IMR-90 (cell line): ENCODE measurements at regions not wholly inside any gene's neighbourhood (a gene's known extent, or its start where the extent isn't known, plus 50 kb on each side); places are given as distances from the start of the nearest gene placed in this dataset.

ENCODE experiments used
- ATAC-seq: fragments of 200-7000 bp; cut with Tn5 transposase; 2 replicates; pipeline ENCODE4 v1.9.1; 2020; ENCODE audit warnings: low read depth, mild to moderate bottlenecking, moderate library complexity
- BruUV-seq: library from RNA; stranded (reverse); fragments of 400-500 nt; replicated peaks from 2 replicates; lab custom pipeline; 2021; lab: Mats Ljungman, UMichigan
- CTCF ChIA-PET: fragments of 300-600 bp; formaldehyde crosslinking; extraction: SDS; loops from one replicate; lab custom pipeline; 2021; ENCODE audit warnings: antibody characterized with exemption; lab: Yijun Ruan, JAX
- POLR2A ChIA-PET: fragments of 300-600 bp; sonication (Branson Sonifier 250); formaldehyde crosslinking; loops from one replicate; lab custom pipeline; 2022; ENCODE audit warnings: antibody characterized with exemption; ENCODE audit not compliant: unreplicated experiment; lab: Charles Lee
- DNase-seq: peaks from one replicate; pipeline ENCODE4 v3.0.0; 2013
- H2AFZ ChIP-seq: replicated peaks from 2 replicates; pipeline ENCODE3; 2013; ENCODE audit warnings: low read length, mild to moderate bottlenecking; ENCODE audit not compliant: poor library complexity
- H2AK5ac ChIP-seq: 2 replicates; pipeline ENCODE4 v1.6.1; 2013; ENCODE audit warnings: low read depth, low read length, inconsistent platforms
- H2AK9ac ChIP-seq: replicated peaks from 2 replicates; pipeline ENCODE3; 2013; ENCODE audit warnings: mild to moderate bottlenecking, low read depth, low read length, moderate library complexity; ENCODE audit not compliant: poor library complexity
- H2BK120ac ChIP-seq: 2 replicates; pipeline ENCODE4 v1.6.1; 2013; ENCODE audit warnings: low read depth, low read length, inconsistent platforms
- H2BK15ac ChIP-seq: 3 replicates; pipeline ENCODE4 v1.6.1; 2013; ENCODE audit warnings: low read depth, low read length, inconsistent platforms
- H2BK20ac ChIP-seq: 2 replicates; pipeline ENCODE4 v1.6.1; 2013; ENCODE audit warnings: low read depth, mild to moderate bottlenecking, inconsistent platforms, low read length, moderate library complexity
- H2BK5ac ChIP-seq: 2 replicates; pipeline ENCODE4 v1.6.1; 2013; ENCODE audit warnings: mild to moderate bottlenecking, low read depth, low read length, inconsistent platforms; ENCODE audit not compliant: poor library complexity, severe bottlenecking
- H3K14ac ChIP-seq: replicated peaks from 2 replicates; pipeline ENCODE4 v1.6.1; 2013; ENCODE audit warnings: low read depth, low read length, inconsistent platforms
- H3K18ac ChIP-seq: 2 replicates; pipeline ENCODE4 v1.6.1; 2013; ENCODE audit warnings: low read depth, low read length, control low read depth
- H3K23ac ChIP-seq: 2 replicates; pipeline ENCODE4 v1.6.1; 2013; ENCODE audit warnings: low read depth, low read length, inconsistent platforms
- H3K27ac ChIP-seq: 2 replicates; pipeline ENCODE4 v1.5.1; 2013; ENCODE audit warnings: mild to moderate bottlenecking, control low read depth, low read length; ENCODE audit not compliant: insufficient read depth
- H3K27me3 ChIP-seq: 2 replicates; pipeline ENCODE4 v1.6.1; 2013; ENCODE audit warnings: low read length; ENCODE audit not compliant: control insufficient read depth, insufficient read depth
- H3K36me3 ChIP-seq: 2 replicates; pipeline ENCODE4 v1.6.1; 2013; ENCODE audit warnings: low read length, mixed read lengths; ENCODE audit not compliant: control insufficient read depth, insufficient read depth
- H3K4ac ChIP-seq: 2 replicates; pipeline ENCODE4 v1.6.1; 2013; ENCODE audit warnings: low read depth, low read length, inconsistent platforms
- H3K4me1 ChIP-seq: 2 replicates; pipeline ENCODE4 v1.6.1; 2013; ENCODE audit warnings: low read length, mixed read lengths; ENCODE audit not compliant: control insufficient read depth, insufficient read depth
- H3K4me2 ChIP-seq: 2 replicates; pipeline ENCODE4 v1.6.1; 2013; ENCODE audit warnings: low read depth, mild to moderate bottlenecking, control low read depth, low read length, moderate library complexity
- H3K4me3 ChIP-seq: 2 replicates; pipeline ENCODE4 v1.5.1; 2013; ENCODE audit warnings: low read depth, mild to moderate bottlenecking, control low read depth, low read length, moderate library complexity; ENCODE audit not compliant: insufficient read depth
- H3K56ac ChIP-seq: 2 replicates; pipeline ENCODE4 v1.6.1; 2013; ENCODE audit warnings: low read length, inconsistent platforms; ENCODE audit not compliant: insufficient read depth; ENCODE audit errors: extremely low read depth
- H3K79me1 ChIP-seq, 2 experiments: 2 replicates each; pipeline ENCODE4 v1.6.1; 2013; ENCODE audit warnings: low read length in 2 of 2, inconsistent platforms in 1 of 2, low read depth in 1 of 2
- H3K9ac ChIP-seq: 2 replicates; pipeline ENCODE4 v1.6.1; 2013; ENCODE audit warnings: low read depth, low read length, control low read depth
- H3K9me1 ChIP-seq: 2 replicates; pipeline ENCODE4 v1.6.1; 2013; ENCODE audit warnings: low read length, inconsistent platforms; ENCODE audit not compliant: insufficient read depth
- H3K9me3 ChIP-seq: 2 replicates; pipeline ENCODE4 v1.6.1; 2013; ENCODE audit warnings: low read length; ENCODE audit not compliant: control insufficient read depth, insufficient read depth
- H4K20me1 ChIP-seq: 2 replicates; pipeline ENCODE4 v1.6.1; 2013; ENCODE audit warnings: low read length, inconsistent platforms; ENCODE audit not compliant: insufficient read depth
- H4K5ac ChIP-seq: 2 replicates; pipeline ENCODE4 v1.6.1; 2013; ENCODE audit warnings: mild to moderate bottlenecking, low read depth, low read length, control low read depth
- H4K8ac ChIP-seq, 2 experiments: 2 replicates each; pipeline ENCODE4 v1.6.1; 2013; ENCODE audit warnings: low read depth in 2 of 2, low read length in 2 of 2, control low read depth in 1 of 2, inconsistent platforms in 1 of 2
- H4K91ac ChIP-seq: 2 replicates; pipeline ENCODE4 v1.6.1; 2013; ENCODE audit warnings: low read depth, low read length, inconsistent platforms; ENCODE audit not compliant: insufficient read depth
- MAFK ChIP-seq: IDR thresholded peaks from 2 replicates; pipeline ENCODE4 v1.6.1; 2012; ENCODE audit warnings: low read depth, low read length, improper control_type of control experiment
- RFX5 ChIP-seq: IDR thresholded peaks from 2 replicates; pipeline ENCODE4 v1.8.0; 2012; ENCODE audit warnings: low read depth, mild to moderate bottlenecking, low read length, moderate library complexity
- WGBS, 2 experiments: methylation state at CpG; one replicate each; pipeline versions ENCODE4 v1.1.5 to v1.1.7; 2013; ENCODE audit warnings: missing lambda C conversion rate in 2 of 2; ENCODE audit not compliant: insufficient read length in 1 of 2; ENCODE audit errors: extremely low coverage in 2 of 2; 5-methylcytosine and 5-hydroxymethylcytosine counted together
- dilution Hi-C: fragments of 300-500 bp; cut with HindIII; formaldehyde crosslinking; loops from one replicate; pipeline ENCODE4 v1.14.3; 2018; ENCODE audit warnings: low sequenced_read_pairs; ENCODE audit not compliant: unreplicated experiment
- in situ Hi-C: fragments of 300-500 bp; cut with MboI; formaldehyde crosslinking; loops from 3 replicates; pipeline ENCODE4 v1.14.3; 2019; ENCODE audit warnings: low sequenced_read_pairs, inconsistent platforms, mixed read lengths
- intact Hi-C: fragments of 100-400 bp; cut with micrococcal nuclease; formaldehyde crosslinking; loops from 2 replicates; pipeline ENCODE4 v1.10.0; 2022

DNA sequence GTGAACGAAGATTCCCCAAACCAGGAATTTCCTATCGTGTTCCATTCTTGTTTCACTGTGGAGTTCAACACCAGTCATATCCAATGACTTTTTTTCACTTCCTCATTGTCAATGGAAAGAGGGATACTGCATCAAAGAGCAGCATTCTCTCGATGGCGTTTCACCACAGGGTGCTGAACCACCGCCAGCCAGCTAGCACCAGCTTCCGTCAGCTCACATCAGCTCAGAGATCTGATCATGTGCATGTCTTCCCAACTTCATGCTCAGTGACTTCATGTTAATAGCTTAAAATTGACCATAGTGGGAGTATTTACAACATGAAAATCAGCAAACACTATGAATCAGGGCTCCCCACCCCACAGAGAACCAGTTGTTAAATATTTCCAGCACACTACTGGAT, 359.9 kb downstream of the TNS1 start:
- no peaks in the 10 kb centered on the region for H3K79me1 ChIP-seq
- H2BK15ac ChIP-seq = no peak overlapping the region
- no TSS peak for BruUV-seq
- no peaks in the 10 kb centered on the region for H4K20me1 ChIP-seq
- intact Hi-C loops = loop anchor here (5.0 kb wide), 1 partner anchor 46 kb away; no protein-coding TSS in a partner anchor
- POLR2A ChIA-PET = no interaction called here
- no peak for TF ChIP-seq RFX5
- TF ChIP-seq MAFK = no peak
- H3K18ac ChIP-seq = no peak overlapping the region
- no peak overlapping the region for H2BK120ac ChIP-seq
- H2AK9ac ChIP-seq = no peak overlapping the region
- no peaks in the 10 kb centered on the region for H3K4me1 ChIP-seq
- no peaks in the 10 kb centered on the region for H3K27me3 ChIP-seq
- WGBS, 2 experiments = no CpG with 5 or more reads among the region's 6 CpGs
- H4K8ac ChIP-seq = no peak overlapping the region
- no peak for ATAC-seq
- H2BK5ac ChIP-seq = no peak overlapping the region
- H3K4ac ChIP-seq = no peak overlapping the region
- no peak overlapping the region for H3K56ac ChIP-seq
- H3K23ac ChIP-seq = no peak overlapping the region
- H4K5ac ChIP-seq = no peak overlapping the region
- no peaks in the 10 kb centered on the region for H3K9me1 ChIP-seq
- no peak overlapping the region for H3K4me2 ChIP-seq
- no peaks in the 10 kb centered on the region for H3K9me3 ChIP-seq
- dilution Hi-C loops = no loop called here
- H4K91ac ChIP-seq = no peak overlapping the region
- no peaks in the 10 kb centered on the region for H3K36me3 ChIP-seq
- DNase-seq = no peak
- H3K14ac ChIP-seq = no peak overlapping the region
- no peak overlapping the region; the same call in 1 of the 2 replicates for H2AK5ac ChIP-seq
- no peak overlapping the region for H3K9ac ChIP-seq
- in situ Hi-C loops = no loop called here
- no peak overlapping the region for H2AFZ ChIP-seq
- no peak overlapping the region for H3K27ac ChIP-seq
- no peak overlapping the region for H2BK20ac ChIP-seq
- no peak overlapping the region for H3K4me3 ChIP-seq
- CTCF ChIA-PET = interaction anchor here (2.3 kb wide), 1 partner anchor 8 kb away, joined by 9 read pairs; no protein-coding TSS in a partner anchor
